ENCODE measurements at regions not wholly inside any gene's neighbourhood (a gene's known extent, or its start where the extent isn't known, plus 50 kb on each side); places are given as distances from the start of the nearest gene placed in this dataset.

DNA sequence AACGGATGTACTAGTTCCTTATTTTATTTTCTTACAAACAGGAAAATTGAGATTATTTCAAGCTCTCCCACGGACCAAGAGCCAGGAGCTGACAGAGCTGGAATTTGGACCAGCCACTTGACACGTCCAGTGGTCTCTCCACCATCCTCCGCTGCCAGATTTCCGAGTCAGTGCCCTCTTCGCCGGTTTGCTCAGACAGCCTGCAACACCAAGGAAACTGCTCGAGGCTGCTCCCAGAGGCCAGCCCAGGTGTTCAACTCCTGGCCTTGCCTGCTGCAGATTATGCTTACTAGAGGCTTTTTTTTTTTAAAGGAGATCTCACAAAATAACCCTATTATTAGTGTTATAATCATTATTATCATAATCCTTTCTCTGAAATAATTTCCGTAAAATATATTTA, 779.8 kb downstream of the RNF144A start:
- no peaks in the 10 kb centered on the region for H3K4me1 ChIP-seq
- no peaks in the 10 kb centered on the region for H3K9me3 ChIP-seq
- no peaks in the 10 kb centered on the region for H3K36me3 ChIP-seq
- H3K4me3 ChIP-seq, result no peak overlapping the region
- H3K27me3 ChIP-seq, result no peaks in the 10 kb centered on the region
- no peak for DNase-seq (ENCODE audit: extremely low spot score)
- no peak for TF ChIP-seq POLR2AphosphoS5 (IDR thresholded peaks at IDR 0.05)
- no peak for TF ChIP-seq EP300 (IDR thresholded peaks at IDR 0.05)
- TF ChIP-seq, protein P1, sequence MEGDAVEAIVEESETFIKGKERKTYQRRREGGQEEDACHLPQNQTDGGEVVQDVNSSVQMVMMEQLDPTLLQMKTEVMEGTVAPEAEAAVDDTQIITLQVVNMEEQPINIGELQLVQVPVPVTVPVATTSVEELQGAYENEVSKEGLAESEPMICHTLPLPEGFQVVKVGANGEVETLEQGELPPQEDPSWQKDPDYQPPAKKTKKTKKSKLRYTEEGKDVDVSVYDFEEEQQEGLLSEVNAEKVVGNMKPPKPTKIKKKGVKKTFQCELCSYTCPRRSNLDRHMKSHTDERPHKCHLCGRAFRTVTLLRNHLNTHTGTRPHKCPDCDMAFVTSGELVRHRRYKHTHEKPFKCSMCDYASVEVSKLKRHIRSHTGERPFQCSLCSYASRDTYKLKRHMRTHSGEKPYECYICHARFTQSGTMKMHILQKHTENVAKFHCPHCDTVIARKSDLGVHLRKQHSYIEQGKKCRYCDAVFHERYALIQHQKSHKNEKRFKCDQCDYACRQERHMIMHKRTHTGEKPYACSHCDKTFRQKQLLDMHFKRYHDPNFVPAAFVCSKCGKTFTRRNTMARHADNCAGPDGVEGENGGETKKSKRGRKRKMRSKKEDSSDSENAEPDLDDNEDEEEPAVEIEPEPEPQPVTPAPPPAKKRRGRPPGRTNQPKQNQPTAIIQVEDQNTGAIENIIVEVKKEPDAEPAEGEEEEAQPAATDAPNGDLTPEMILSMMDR (IDR thresholded peaks at IDR 0.05), result no peak
- no peak for TF ChIP-seq POLR2A (IDR thresholded peaks at IDR 0.05; ENCODE audit: low read depth)
- intact Hi-C loops (cut with DNase I), result no loop called here
- 90% methylated on average over 9 of the region's 9 CpGs for WGBS
- no peak overlapping the region for H3K27ac ChIP-seq (replicated peaks in 1 of 4)

- Histone ChIP-seq H3K4me3 (no peak overlapping the region), H3K4me1 (no peaks in the 10 kb centered on the region), H3K27me3 (no peaks in the 10 kb centered on the region), H3K9me3 (no peaks in the 10 kb centered on the region), H3K36me3 (no peaks in the 10 kb centered on the region), H3K27ac (replicated peaks in 1 of 4) (no peak overlapping the region)
- intact Hi-C loops (cut with DNase I), result no loop called here
- TF ChIP-seq EP300 (IDR thresholded peaks at IDR 0.05), result no peak
- no peak for TF ChIP-seq POLR2A (IDR thresholded peaks at IDR 0.05; ENCODE audit: low read depth)
- no peak for TF ChIP-seq POLR2AphosphoS5 (IDR thresholded peaks at IDR 0.05)
- TF ChIP-seq, protein P1 (IDR thresholded peaks at IDR 0.05), result no peak
- no peak for DNase-seq (ENCODE audit: extremely low spot score)
- WGBS, result 89% methylated on average over 1 of the region's 1 CpG
These were observed 784.6 kb downstream of the RNF144A start for GRCh38 chr2:7701791-7702190.

GRCh38 chr2:7703048-7703447, 785.8 kb downstream of the RNF144A start:
- Histone ChIP-seq H3K27me3 (no peaks in the 10 kb centered on the region), H3K4me3 (no peak overlapping the region), H3K27ac (replicated peaks in 1 of 4) (no peak overlapping the region), H3K9me3 (no peaks in the 10 kb centered on the region), H3K4me1 (no peaks in the 10 kb centered on the region), H3K36me3 (no peaks in the 10 kb centered on the region)
- intact Hi-C loops (cut with DNase I), result no loop called here
- no peak for TF ChIP-seq POLR2A (IDR thresholded peaks at IDR 0.05; ENCODE audit: low read depth)
- no peak for TF ChIP-seq EP300 (IDR thresholded peaks at IDR 0.05)
- no peak for TF ChIP-seq POLR2AphosphoS5 (IDR thresholded peaks at IDR 0.05)
- TF ChIP-seq, protein P1 (IDR thresholded peaks at IDR 0.05), result no peak
- DNase-seq (ENCODE audit: extremely low spot score), result no peak

DNA sequence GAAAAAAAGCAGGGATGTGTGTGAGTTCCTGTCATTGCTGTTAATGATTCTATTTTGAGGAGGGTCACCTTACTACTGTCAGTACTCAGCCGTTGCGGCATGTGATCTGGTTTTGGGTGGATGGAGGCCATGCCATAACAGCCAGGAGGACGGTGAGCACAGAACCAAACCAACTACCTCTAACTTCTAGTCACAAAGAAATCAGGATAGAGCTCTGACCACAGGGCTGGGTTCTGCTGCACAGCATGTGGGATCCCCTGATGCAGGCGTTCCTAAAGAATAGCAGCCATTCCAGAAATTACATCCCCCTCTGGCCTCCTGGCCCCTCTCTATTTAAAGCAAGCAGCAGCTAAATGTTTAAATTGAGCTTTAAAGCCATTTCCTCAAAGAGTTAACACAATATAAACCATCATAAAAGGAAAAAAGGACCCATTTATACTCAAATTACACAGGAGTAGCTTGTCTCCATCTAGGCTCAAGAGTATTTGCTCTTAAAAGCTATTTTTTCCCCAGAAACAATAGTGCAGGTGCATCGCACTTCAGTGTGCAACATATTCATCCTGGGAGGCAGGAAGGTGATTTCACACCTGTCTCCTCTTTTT, 786.4 kb downstream of the RNF144A start:
- Histone ChIP-seq H3K36me3 (no peaks in the 10 kb centered on the region), H3K27me3 (no peaks in the 10 kb centered on the region), H3K4me1 (no peaks in the 10 kb centered on the region), H3K4me3 (no peak overlapping the region), H3K9me3 (no peaks in the 10 kb centered on the region), H3K27ac (replicated peaks in 1 of 4) (no peak overlapping the region)
- DNase-seq (ENCODE audit: extremely low spot score), result no peak
- intact Hi-C loops (cut with DNase I), result no loop called here
- TF ChIP-seq POLR2A (IDR thresholded peaks at IDR 0.05; ENCODE audit: low read depth) (no peak), EP300 (IDR thresholded peaks at IDR 0.05) (no peak), POLR2AphosphoS5 (IDR thresholded peaks at IDR 0.05) (no peak)
- TF ChIP-seq, protein P1 (IDR thresholded peaks at IDR 0.05), result no peak
- WGBS, result 76% methylated on average over 5 of the region's 5 CpGs

GRCh38 chr2:7704296-7704865, 787.2 kb downstream of the RNF144A start:
- no peak overlapping the region for H3K27ac ChIP-seq (replicated peaks in 1 of 4)
- intact Hi-C loops (cut with DNase I), result no loop called here
- H3K36me3 ChIP-seq, result no peaks in the 10 kb centered on the region
- no peaks in the 10 kb centered on the region for H3K9me3 ChIP-seq
- TF ChIP-seq POLR2A (IDR thresholded peaks at IDR 0.05; ENCODE audit: low read depth) (no peak), POLR2AphosphoS5 (IDR thresholded peaks at IDR 0.05) (no peak), EP300 (IDR thresholded peaks at IDR 0.05) (no peak)
- TF ChIP-seq, protein P1 (IDR thresholded peaks at IDR 0.05), result no peak
- H3K27me3 ChIP-seq, result no peaks in the 10 kb centered on the region
- no peak for DNase-seq (ENCODE audit: extremely low spot score)
- 77% methylated on average over 6 of the region's 6 CpGs for WGBS
- H3K4me1 ChIP-seq, result no peaks in the 10 kb centered on the region
- no peak overlapping the region for H3K4me3 ChIP-seq

Data from esophagus muscularis mucosa (tissue), 4 donors.